Neural crest cell (in vitro differentiated cells): ENCODE measurements at regions not wholly inside any gene's neighbourhood (a gene's known extent, or its start where the extent isn't known, plus 50 kb on each side); places are given as distances from the start of the nearest gene placed in this dataset.

ENCODE experiments used
- DNase-seq: peaks from one replicate; pipeline ENCODE4 v3.0.0; 2021; ENCODE audit warnings: low read depth, mixed read lengths, low spot score
- H3K27ac Mint-ChIP-seq: one replicate; pipeline ENCODE4 v1.8.0; 2021; ENCODE audit warnings: mild to moderate bottlenecking, mixed read lengths; ENCODE audit not compliant: unreplicated experiment
- H3K27me3 Mint-ChIP-seq: 2 replicates; pipeline ENCODE4 v1.8.0; 2021; ENCODE audit warnings: low read depth, mild to moderate bottlenecking, mixed read lengths
- H3K36me3 Mint-ChIP-seq: 2 replicates; pipeline ENCODE4 v1.8.0; 2021; ENCODE audit warnings: low read depth, mild to moderate bottlenecking, mixed read lengths
- H3K4me1 Mint-ChIP-seq: 2 replicates; pipeline ENCODE4 v1.8.0; 2021; ENCODE audit warnings: mixed read lengths
- H3K4me3 Mint-ChIP-seq: one replicate; pipeline ENCODE4 v1.8.0; 2021; ENCODE audit warnings: mild to moderate bottlenecking, mixed read lengths
- H3K9me3 Mint-ChIP-seq: 2 replicates; pipeline ENCODE4 v1.8.0; 2021; ENCODE audit warnings: mixed read lengths
- CTCF ChIP-seq: fragments of 200-600 bp; sonication (generic); conservative IDR thresholded peaks from 2 replicates; pipeline ENCODE4 v1.5.0; 2021; ENCODE audit warnings: antibody characterized with exemption, mild to moderate bottlenecking

GRCh38 chr11:38046571-38047135, 1448.6 kb upstream of the RAG2 start:
- no peak for TF ChIP-seq CTCF
- Mint-ChIP-seq H3K27ac (no peak overlapping the region), H3K4me3 (no peak overlapping the region), H3K9me3 (no peaks in the 10 kb centered on the region), H3K27me3 (no peaks in the 10 kb centered on the region), H3K4me1 (peaks cover 8% of the 10 kb centered on the region), H3K36me3 (no peaks in the 10 kb centered on the region)
- no peak for DNase-seq

GRCh38 chr11:38043060-38043459, 1445.0 kb upstream of the RAG2 start:
- Mint-ChIP-seq H3K4me3 (no peak overlapping the region), H3K36me3 (no peaks in the 10 kb centered on the region), H3K4me1 (no peaks in the 10 kb centered on the region), H3K9me3 (no peaks in the 10 kb centered on the region), H3K27ac (no peak overlapping the region), H3K27me3 (no peaks in the 10 kb centered on the region)
- no peak for DNase-seq
- no peak for TF ChIP-seq CTCF

DNA sequence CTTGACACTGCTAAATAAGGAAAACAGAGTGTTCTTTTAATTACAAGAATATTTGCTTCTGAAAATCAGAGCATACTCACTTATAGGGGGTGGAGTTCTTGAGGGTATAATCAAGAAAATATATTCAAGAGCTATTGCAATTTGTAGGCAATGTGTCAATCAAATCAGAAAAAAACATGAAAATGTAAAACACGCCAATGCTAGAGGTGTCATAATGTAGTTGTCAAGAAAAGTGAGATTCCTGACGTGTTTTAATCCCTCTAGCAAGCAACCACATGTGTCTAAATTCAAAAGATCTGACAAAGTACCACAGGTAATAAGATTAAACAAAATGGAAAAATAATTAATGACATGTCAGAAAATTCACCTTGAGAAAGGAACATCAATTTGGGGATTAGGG, 1440.7 kb upstream of the RAG2 start:
- no peak for TF ChIP-seq CTCF
- peaks cover 4% of the 10 kb centered on the region for H3K9me3 Mint-ChIP-seq
- no peak overlapping the region for H3K27ac Mint-ChIP-seq
- peaks cover 2% of the 10 kb centered on the region for H3K36me3 Mint-ChIP-seq
- no peaks in the 10 kb centered on the region for H3K4me1 Mint-ChIP-seq
- no peak for DNase-seq
- no peaks in the 10 kb centered on the region for H3K27me3 Mint-ChIP-seq
- H3K4me3 Mint-ChIP-seq: no peak overlapping the region

GRCh38 chr11:38019072-38019775, 1421.2 kb upstream of the RAG2 start:
- H3K27me3 Mint-ChIP-seq: no peaks in the 10 kb centered on the region
- no peak for DNase-seq

GRCh38 chr11:38014405-38014804, 1416.4 kb upstream of the RAG2 start:
- no peaks in the 10 kb centered on the region for H3K36me3 Mint-ChIP-seq
- H3K4me3 Mint-ChIP-seq: no peak overlapping the region
- DNase-seq: no peak
- no peaks in the 10 kb centered on the region for H3K4me1 Mint-ChIP-seq
- no peaks in the 10 kb centered on the region for H3K27me3 Mint-ChIP-seq
- H3K27ac Mint-ChIP-seq: no peak overlapping the region
- TF ChIP-seq CTCF: no peak
- no peaks in the 10 kb centered on the region for H3K9me3 Mint-ChIP-seq

More at GRCh38 chr11:38019072-38019775, 1421.2 kb upstream of the RAG2 start:
- Mint-ChIP-seq H3K4me3 (no peak overlapping the region), H3K27ac (no peak overlapping the region), H3K36me3 (peaks cover 8% of the 10 kb centered on the region), H3K9me3 (peaks cover 3% of the 10 kb centered on the region), H3K4me1 (no peaks in the 10 kb centered on the region)
- peak; percentile 14 for TF ChIP-seq CTCF
